ENCODE measurements at regions not wholly inside any gene's neighbourhood (a gene's known extent, or its start where the extent isn't known, plus 50 kb on each side); places are given as distances from the start of the nearest gene placed in this dataset.

DNA sequence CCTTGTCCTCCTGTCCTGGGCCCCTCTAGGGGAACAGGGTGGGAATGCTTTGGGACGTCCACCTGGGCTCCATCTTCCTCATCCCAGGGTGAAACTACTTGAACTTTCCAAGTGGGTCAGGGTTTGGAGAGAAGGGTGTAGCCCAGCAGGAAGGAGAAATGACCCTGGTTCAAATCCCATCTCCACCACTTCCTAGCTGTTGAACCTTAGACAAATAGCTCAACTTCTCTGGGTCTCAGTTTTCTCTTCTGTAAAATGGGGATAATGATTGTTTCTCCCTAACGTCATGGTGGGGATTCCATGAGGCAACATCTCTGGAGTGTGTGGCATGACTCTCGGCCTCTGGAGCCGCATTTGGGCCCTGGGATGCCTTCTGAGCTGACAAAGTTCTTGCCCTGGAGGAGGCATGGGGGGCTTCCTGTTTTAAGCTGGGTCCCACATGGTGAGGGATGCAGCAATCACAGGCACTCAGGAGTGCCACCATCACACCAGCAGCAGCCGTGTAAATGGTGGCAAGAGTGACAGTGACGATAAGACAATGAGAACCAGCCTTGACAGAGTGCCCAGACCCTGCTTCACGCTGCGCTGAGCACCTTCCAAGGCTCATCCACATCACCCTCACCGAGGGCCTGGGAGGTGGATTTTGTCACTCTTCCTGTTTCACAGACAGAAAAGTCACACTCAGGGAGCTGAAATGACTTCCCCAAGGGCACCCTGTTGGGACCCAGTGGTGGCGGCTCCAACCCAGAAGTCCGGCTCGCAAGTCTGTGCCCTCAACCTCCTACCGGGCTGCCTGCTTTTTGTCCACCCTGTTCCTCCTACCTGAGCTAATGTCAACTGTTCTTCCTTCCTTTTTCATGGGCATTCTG lies 69.5 kb upstream of the IER5L start:
- Histone ChIP-seq H3K79me2 (ENCODE audit: insufficient read depth, low read length) (no peaks in the 10 kb centered on the region), H3K36me3 (ENCODE audit: control insufficient read depth in 1 of 2, insufficient read depth in 2 of 2, low read length in 2 of 2) (no peaks in the 10 kb centered on the region), H2AFZ (ENCODE audit: low read depth, low read length, poor library complexity, severe bottlenecking) (no peak overlapping the region), H3K9me2 (ENCODE audit: insufficient read depth) (no peaks in the 10 kb centered on the region), H3K9me3 (ENCODE audit: control insufficient read depth in 1 of 2, insufficient read depth in 1 of 2, low read depth in 1 of 2, low read length in 2 of 2) (no peaks in the 10 kb centered on the region), H3K4me3 (replicated peaks in 1 of 2; ENCODE audit: low read depth in 1 of 2, low read length in 2 of 2) (no peak overlapping the region), H4K20me1 (ENCODE audit: insufficient read depth) (no peaks in the 10 kb centered on the region), H3K4me1 (ENCODE audit: control insufficient read depth in 1 of 2, insufficient read depth in 2 of 2, low read length in 2 of 2) (peaks cover 0 to 15% of the 10 kb centered on the region in 2 experiments; a peak in 3 of 4 replicates), H3K27ac (ENCODE audit: low read depth, low read length) (no peak overlapping the region), H3K27me3 (ENCODE audit: insufficient read depth, low read length) (no peaks in the 10 kb centered on the region), H3K9ac (ENCODE audit: low read length) (no peak overlapping the region), H3K4me2 (ENCODE audit: low read length) (no peak overlapping the region)
- CTCF ChIA-PET, result no interaction called here
- RAD21 ChIA-PET (ENCODE audit: low non-redundant PET in 1 of 2, low total read pairs in 2 of 2, uncharacterized antibody in 2 of 2, unreplicated experiment in 2 of 2), result no interaction called here
- no TSS peak for BruUV-seq (replicated peaks)
- no peak for DNase-seq (ENCODE audit: low read depth, low spot score)
- TF ChIP-seq EZH2phosphoT487 (IDR thresholded peaks at IDR 0.05; ENCODE audit: borderline replicate concordance) (no peak), TCF7L2 (IDR thresholded peaks at IDR 0.05; ENCODE audit: borderline replicate concordance, extremely low read depth, insufficient read depth, insufficient read length) (no peak), SRF (IDR thresholded peaks at IDR 0.05; ENCODE audit: low read depth) (no peak), CBX3 (IDR thresholded peaks at IDR 0.05; ENCODE audit: low read depth) (no peak), RAD21 (IDR thresholded peaks at IDR 0.05; ENCODE audit: low read depth) (no peak), SIN3A (IDR thresholded peaks at IDR 0.05; ENCODE audit: low read depth) (no peak), EGR1 (IDR thresholded peaks at IDR 0.05; ENCODE audit: low read depth) (no peak), SP1 (IDR thresholded peaks at IDR 0.05; ENCODE audit: low read depth) (no peak), POLR2A (IDR thresholded peaks at IDR 0.05; ENCODE audit: borderline replicate concordance, extremely low read depth, insufficient read depth, insufficient read length) (no peak)
- TF ChIP-seq, protein P1, sequence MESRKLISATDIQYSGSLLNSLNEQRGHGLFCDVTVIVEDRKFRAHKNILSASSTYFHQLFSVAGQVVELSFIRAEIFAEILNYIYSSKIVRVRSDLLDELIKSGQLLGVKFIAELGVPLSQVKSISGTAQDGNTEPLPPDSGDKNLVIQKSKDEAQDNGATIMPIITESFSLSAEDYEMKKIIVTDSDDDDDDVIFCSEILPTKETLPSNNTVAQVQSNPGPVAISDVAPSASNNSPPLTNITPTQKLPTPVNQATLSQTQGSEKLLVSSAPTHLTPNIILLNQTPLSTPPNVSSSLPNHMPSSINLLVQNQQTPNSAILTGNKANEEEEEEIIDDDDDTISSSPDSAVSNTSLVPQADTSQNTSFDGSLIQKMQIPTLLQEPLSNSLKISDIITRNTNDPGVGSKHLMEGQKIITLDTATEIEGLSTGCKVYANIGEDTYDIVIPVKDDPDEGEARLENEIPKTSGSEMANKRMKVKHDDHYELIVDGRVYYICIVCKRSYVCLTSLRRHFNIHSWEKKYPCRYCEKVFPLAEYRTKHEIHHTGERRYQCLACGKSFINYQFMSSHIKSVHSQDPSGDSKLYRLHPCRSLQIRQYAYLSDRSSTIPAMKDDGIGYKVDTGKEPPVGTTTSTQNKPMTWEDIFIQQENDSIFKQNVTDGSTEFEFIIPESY (IDR thresholded peaks at IDR 0.05; ENCODE audit: extremely low read depth, insufficient replicate concordance, low read length), result no peak
- TF ChIP-seq, protein P2, sequence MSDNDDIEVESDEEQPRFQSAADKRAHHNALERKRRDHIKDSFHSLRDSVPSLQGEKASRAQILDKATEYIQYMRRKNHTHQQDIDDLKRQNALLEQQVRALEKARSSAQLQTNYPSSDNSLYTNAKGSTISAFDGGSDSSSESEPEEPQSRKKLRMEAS (IDR thresholded peaks at IDR 0.05), result no peak
- ATAC-seq, result no peak
- intact Hi-C loops (cut with micrococcal nuclease), result no loop called here
- POLR2A ChIA-PET, result no interaction called here
